SU-DHL-6 (cell line): ENCODE measurements at regions not wholly inside any gene's neighbourhood (a gene's known extent, or its start where the extent isn't known, plus 50 kb on each side); places are given as distances from the start of the nearest gene placed in this dataset.

Source experiments
- H2AFZ ChIP-seq: fragments of 200-600 bp; sonication (generic); 2 replicates; pipeline ENCODE4 v1.6.1; 2014; ENCODE audit warnings: low read depth, mild to moderate bottlenecking, moderate library complexity, mixed read lengths, antibody characterized with exemption, low read length; ENCODE audit not compliant: severe bottlenecking
- H3F3A ChIP-seq: fragments of 200-600 bp; shearing (Covaris generic); 2 replicates; pipeline ENCODE4 v1.6.0; 2016; ENCODE audit warnings: antibody characterized with exemption, mild to moderate bottlenecking; ENCODE audit not compliant: insufficient read depth
- H3K27ac ChIP-seq: fragments of 200-600 bp; sonication (generic); 2 replicates; pipeline ENCODE4 v1.5.1; 2016; ENCODE audit warnings: low read depth, mild to moderate bottlenecking, low read length, moderate library complexity, mixed read lengths
- H3K27me3 ChIP-seq: fragments of 200-600 bp; sonication (generic), shearing (Covaris generic); 2 replicates; pipeline ENCODE4 v1.6.0; 2014; ENCODE audit warnings: mild to moderate bottlenecking, low read length
- H3K36me3 ChIP-seq: fragments of 200-600 bp; sonication (generic); 2 replicates; pipeline ENCODE4 v1.6.1; 2014; ENCODE audit warnings: mild to moderate bottlenecking, low read length, mixed read lengths
- H3K4me2 ChIP-seq: fragments of 300-600, 200-600 bp; shearing (Covaris generic), sonication (generic); 2 replicates; pipeline ENCODE4 v1.6.0; 2014; ENCODE audit warnings: low read length, low read depth, mild to moderate bottlenecking; ENCODE audit not compliant: poor library complexity, severe bottlenecking
- H3K4me3 ChIP-seq: fragments of 200-600 bp; sonication (generic); 2 replicates; pipeline ENCODE4 v1.5.1; 2014; ENCODE audit warnings: antibody characterized with exemption, low read length, mild to moderate bottlenecking, mixed read lengths; ENCODE audit not compliant: insufficient read depth, poor library complexity, severe bottlenecking
- H3K79me2 ChIP-seq: fragments of 200-600 bp; sonication (generic); 2 replicates; pipeline ENCODE4 v1.6.1; 2014; ENCODE audit warnings: mild to moderate bottlenecking, low read length, moderate library complexity; ENCODE audit not compliant: insufficient read depth
- H3K9ac ChIP-seq: fragments of 200-600 bp; sonication (generic); 2 replicates; pipeline ENCODE4 v1.7.0; 2014; ENCODE audit warnings: mild to moderate bottlenecking, low read length
- H3K9me2 ChIP-seq: fragments of 200-600 bp; sonication (generic); replicated peaks from 2 replicates; pipeline ENCODE4 v1.6.1; 2014; ENCODE audit warnings: low read length; ENCODE audit not compliant: insufficient read depth
- H3K9me3 ChIP-seq: fragments of 200-600 bp; sonication (generic); 2 replicates; pipeline ENCODE4 v1.6.1; 2014; ENCODE audit warnings: low read length, mixed read lengths; ENCODE audit not compliant: insufficient read depth
- H4K20me1 ChIP-seq: fragments of 200-600 bp; sonication (generic); 2 replicates; pipeline ENCODE4 v1.6.1; 2014; ENCODE audit warnings: low read depth, mild to moderate bottlenecking, antibody characterized with exemption, low read length, moderate library complexity, mixed read lengths
- EZH2phosphoT487 ChIP-seq: fragments of 200-600 bp; sonication (generic), shearing (Covaris generic); conservative IDR thresholded peaks from 2 replicates; pipeline ENCODE4 v1.6.1; 2018; ENCODE audit warnings: mild to moderate bottlenecking, antibody characterized with exemption, low read length, moderate library complexity, mixed read lengths
- TF ChIP-seq, protein P1 (sequence below): fragments of 200-600 bp; sonication (generic); IDR thresholded peaks from one replicate; pipeline ENCODE4 v1.5.1; 2017; ENCODE audit warnings: antibody characterized with exemption, mild to moderate bottlenecking, low read length, moderate library complexity; ENCODE audit not compliant: insufficient read depth, poor library complexity, severe bottlenecking

DNA sequence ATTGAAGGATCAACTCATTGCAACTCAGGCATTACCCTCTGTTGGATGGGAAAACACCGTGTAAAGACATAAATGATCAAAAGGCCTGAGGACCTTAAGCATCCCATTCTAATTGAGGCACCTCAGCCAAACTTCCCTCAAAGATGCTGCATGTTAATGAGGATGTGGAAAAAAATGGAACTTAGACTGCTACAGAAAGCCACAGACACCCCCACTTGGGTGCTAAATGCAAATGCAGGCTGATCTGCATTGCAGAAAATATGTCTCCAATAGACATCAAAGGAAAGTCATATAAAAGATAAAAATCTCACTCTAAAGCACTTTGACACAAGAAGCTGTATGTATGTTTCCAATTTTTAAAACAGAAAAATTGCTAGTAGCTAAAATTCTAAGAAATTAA is 504.7 kb downstream of the KCNJ3 start:
- Histone ChIP-seq H4K20me1 (no peaks in the 10 kb centered on the region), H3K4me2 (no peak overlapping the region), H3K27ac (no peak overlapping the region), H2AFZ (peak overlapping the region; percentile 88), H3K9me3 (peaks cover 12% of the 10 kb centered on the region; the same call in 1 of the 2 replicates), H3F3A (no peaks in the 10 kb centered on the region), H3K79me2 (no peaks in the 10 kb centered on the region), H3K36me3 (no peaks in the 10 kb centered on the region), H3K9ac (no peak overlapping the region), H3K4me3 (no peak overlapping the region), H3K27me3 (no peaks in the 10 kb centered on the region), H3K9me2 (no peaks in the 10 kb centered on the region)
- TF ChIP-seq EZH2phosphoT487 = no peak
- TF ChIP-seq, protein P1, sequence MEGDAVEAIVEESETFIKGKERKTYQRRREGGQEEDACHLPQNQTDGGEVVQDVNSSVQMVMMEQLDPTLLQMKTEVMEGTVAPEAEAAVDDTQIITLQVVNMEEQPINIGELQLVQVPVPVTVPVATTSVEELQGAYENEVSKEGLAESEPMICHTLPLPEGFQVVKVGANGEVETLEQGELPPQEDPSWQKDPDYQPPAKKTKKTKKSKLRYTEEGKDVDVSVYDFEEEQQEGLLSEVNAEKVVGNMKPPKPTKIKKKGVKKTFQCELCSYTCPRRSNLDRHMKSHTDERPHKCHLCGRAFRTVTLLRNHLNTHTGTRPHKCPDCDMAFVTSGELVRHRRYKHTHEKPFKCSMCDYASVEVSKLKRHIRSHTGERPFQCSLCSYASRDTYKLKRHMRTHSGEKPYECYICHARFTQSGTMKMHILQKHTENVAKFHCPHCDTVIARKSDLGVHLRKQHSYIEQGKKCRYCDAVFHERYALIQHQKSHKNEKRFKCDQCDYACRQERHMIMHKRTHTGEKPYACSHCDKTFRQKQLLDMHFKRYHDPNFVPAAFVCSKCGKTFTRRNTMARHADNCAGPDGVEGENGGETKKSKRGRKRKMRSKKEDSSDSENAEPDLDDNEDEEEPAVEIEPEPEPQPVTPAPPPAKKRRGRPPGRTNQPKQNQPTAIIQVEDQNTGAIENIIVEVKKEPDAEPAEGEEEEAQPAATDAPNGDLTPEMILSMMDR = no peak

DNA sequence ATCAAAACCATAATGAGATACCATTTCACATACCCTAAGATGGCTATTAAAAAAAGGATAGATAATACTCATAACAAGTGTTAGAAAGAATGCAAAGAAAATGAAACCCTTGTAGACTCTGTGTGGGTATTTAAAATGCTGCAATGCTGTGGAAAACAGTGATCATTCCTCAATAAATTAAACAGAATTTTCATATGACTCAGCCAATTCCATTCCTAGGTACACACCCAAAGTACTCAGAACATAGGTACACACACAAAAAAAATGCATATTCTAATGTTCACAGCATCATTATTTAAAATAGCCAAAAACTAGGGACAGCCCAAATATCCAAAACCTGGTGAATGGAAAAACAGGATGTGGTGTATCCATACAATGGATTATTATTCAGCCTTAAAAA is 502.3 kb downstream of the KCNJ3 start:
- Histone ChIP-seq H3F3A (no peaks in the 10 kb centered on the region), H4K20me1 (no peaks in the 10 kb centered on the region), H3K9ac (no peak overlapping the region), H3K4me3 (no peak overlapping the region), H3K27ac (no peak overlapping the region), H3K36me3 (no peaks in the 10 kb centered on the region), H3K4me2 (no peak overlapping the region), H3K9me2 (no peaks in the 10 kb centered on the region), H3K9me3 (peaks cover 5% of the 10 kb centered on the region; the same call in 1 of the 2 replicates), H3K27me3 (no peaks in the 10 kb centered on the region), H2AFZ (no peak overlapping the region), H3K79me2 (no peaks in the 10 kb centered on the region)
- TF ChIP-seq EZH2phosphoT487 = no peak
- TF ChIP-seq, protein P1 = no peak

DNA sequence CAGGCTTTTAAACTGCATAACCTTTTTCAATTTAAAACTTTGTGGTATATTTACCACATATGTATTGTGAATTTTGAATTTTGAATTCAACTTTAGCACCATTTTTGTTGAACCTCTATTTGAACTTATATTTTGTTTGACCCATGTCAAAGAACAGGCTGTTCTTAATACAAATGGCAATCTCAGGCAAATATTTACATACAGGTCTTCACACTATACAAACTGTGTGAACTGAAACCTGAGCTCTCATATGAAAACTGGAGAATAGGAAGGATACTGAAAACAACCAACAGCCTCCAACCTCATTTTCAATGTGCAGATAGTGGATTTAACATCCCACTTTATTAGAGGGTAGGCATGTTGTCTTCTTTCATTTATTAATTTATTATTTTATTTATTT is 491.8 kb downstream of the KCNJ3 start:
- H3K36me3 ChIP-seq = no peaks in the 10 kb centered on the region; the same call in 1 of the 2 replicates
- H3K9ac ChIP-seq = no peak overlapping the region
- no peaks in the 10 kb centered on the region for H3F3A ChIP-seq
- H3K4me3 ChIP-seq = no peak overlapping the region
- no peaks in the 10 kb centered on the region for H3K27me3 ChIP-seq
- no peak overlapping the region for H3K27ac ChIP-seq
- H3K79me2 ChIP-seq = no peaks in the 10 kb centered on the region
- no peaks in the 10 kb centered on the region for H3K9me2 ChIP-seq
- TF ChIP-seq EZH2phosphoT487 = no peak
- TF ChIP-seq, protein P1 = no peak
- peak overlapping the region; percentile 33 for H3K4me2 ChIP-seq
- no peaks in the 10 kb centered on the region for H3K9me3 ChIP-seq
- H4K20me1 ChIP-seq = no peaks in the 10 kb centered on the region
- H2AFZ ChIP-seq = peak overlapping the region; percentile 80
